Kidney epithelial cell (primary cell): ENCODE measurements at regions not wholly inside any gene's neighbourhood (a gene's known extent, or its start where the extent isn't known, plus 50 kb on each side); places are given as distances from the start of the nearest gene placed in this dataset.
"Not testable (repeated sequence)": the region's sequence is repeated elsewhere in the genome, so short reads cannot be mapped to it uniquely, and the experiment has no call there.

Experiments used
- DNase-seq: peaks from one replicate; pipeline ENCODE4 v3.0.0-alpha.2; 2010; ENCODE audit warnings: low read depth
- H3K27me3 ChIP-seq: 2 replicates; pipeline ENCODE4 v1.6.0; 2011; ENCODE audit warnings: low read length; ENCODE audit not compliant: control insufficient read depth, insufficient read depth
- H3K36me3 ChIP-seq: 2 replicates; pipeline ENCODE4 v1.5.1; 2011; ENCODE audit warnings: low read length; ENCODE audit not compliant: control insufficient read depth, insufficient read depth
- H3K4me3 ChIP-seq: 2 replicates; pipeline ENCODE4 v1.5.1; 2011; ENCODE audit warnings: low read depth, mild to moderate bottlenecking, control low read depth, low read length
- TF ChIP-seq, protein P1 (sequence below): IDR thresholded peaks from 2 replicates; pipeline ENCODE4 v1.5.1; 2011; ENCODE audit warnings: mild to moderate bottlenecking, moderate library complexity, low read length, control low read depth, inconsistent platforms; ENCODE audit not compliant: insufficient read depth, poor library complexity, severe bottlenecking

DNA sequence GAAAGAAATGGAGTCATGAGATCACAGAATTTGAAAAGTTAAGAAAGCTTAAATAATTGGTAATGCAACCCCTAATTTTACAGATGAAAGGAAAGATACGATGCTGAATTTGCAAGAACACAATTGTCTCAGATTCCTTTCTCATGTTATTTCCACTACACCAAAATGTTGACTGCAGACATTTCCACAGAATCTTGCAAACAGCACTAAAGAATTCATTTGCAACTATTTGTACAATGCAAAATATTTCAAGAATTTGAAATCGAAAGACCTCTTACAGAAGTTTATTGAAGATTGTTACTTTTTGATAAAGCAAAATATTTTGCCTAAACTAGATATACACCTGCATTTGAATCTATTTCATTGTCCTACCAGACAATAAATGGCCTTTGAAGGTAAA is 194.1 kb upstream of the KCNMB2 start:
- Histone ChIP-seq H3K27me3 (no peaks in the 10 kb centered on the region), H3K4me3 (no peak overlapping the region), H3K36me3 (no peaks in the 10 kb centered on the region)
- TF ChIP-seq, protein P1, sequence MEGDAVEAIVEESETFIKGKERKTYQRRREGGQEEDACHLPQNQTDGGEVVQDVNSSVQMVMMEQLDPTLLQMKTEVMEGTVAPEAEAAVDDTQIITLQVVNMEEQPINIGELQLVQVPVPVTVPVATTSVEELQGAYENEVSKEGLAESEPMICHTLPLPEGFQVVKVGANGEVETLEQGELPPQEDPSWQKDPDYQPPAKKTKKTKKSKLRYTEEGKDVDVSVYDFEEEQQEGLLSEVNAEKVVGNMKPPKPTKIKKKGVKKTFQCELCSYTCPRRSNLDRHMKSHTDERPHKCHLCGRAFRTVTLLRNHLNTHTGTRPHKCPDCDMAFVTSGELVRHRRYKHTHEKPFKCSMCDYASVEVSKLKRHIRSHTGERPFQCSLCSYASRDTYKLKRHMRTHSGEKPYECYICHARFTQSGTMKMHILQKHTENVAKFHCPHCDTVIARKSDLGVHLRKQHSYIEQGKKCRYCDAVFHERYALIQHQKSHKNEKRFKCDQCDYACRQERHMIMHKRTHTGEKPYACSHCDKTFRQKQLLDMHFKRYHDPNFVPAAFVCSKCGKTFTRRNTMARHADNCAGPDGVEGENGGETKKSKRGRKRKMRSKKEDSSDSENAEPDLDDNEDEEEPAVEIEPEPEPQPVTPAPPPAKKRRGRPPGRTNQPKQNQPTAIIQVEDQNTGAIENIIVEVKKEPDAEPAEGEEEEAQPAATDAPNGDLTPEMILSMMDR = no peak
- DNase-seq = no peak

DNA sequence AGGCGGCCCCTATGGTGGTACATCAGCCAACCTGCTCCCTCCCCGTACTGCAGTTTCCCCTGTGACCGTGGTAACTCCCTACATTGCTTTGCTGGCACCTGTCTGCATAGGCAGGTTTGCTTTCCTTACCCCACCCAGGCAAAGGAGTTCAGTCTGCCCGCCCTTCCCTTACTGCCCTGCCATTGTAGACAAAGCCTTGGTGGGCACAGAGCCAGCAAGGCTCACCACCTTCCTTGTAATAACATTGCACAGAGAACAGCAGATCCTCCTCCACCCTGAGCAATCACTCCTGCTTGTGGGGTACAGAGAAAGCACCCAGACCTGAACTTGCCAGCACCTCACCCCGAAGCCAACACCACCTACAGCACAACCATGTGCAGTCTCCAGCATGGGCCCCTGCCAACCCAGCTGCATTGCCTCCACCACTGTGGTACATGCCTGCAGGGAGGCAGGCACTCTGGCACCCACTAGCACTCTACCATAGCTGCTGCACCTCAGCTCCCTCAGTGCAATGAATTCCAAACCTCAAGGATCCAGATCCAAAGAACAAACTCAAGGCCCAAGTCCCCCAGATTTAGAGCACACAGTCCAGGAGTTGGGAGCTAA is 192.7 kb upstream of the KCNMB2 start:
- no peak for DNase-seq
- Histone ChIP-seq H3K4me3 (no peak overlapping the region), H3K27me3 (no peaks in the 10 kb centered on the region), H3K36me3 (no peaks in the 10 kb centered on the region)
- TF ChIP-seq, protein P1 = no peak

DNA sequence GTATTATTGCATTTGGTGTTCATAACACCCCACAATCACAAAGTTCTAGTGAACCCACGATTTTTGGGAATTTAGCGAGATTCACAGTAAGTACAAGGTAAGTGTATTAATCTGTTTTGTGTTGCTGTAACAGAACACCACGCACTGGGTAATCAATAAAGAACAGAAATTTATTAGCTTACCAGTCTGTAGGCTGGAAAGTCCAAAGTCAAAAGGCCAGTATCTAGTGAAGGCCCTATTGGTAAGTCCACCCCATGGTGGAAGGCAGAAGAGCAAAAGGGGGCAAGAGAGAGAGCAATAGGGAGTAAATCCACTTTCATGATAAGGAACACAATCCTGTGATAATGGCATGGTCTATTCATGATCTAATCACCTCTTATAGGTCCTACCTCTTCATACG is 190.3 kb upstream of the KCNMB2 start:
- H3K4me3 ChIP-seq = no peak overlapping the region
- DNase-seq = no peak
- TF ChIP-seq, protein P1 = no peak
- no peaks in the 10 kb centered on the region for H3K36me3 ChIP-seq
- H3K27me3 ChIP-seq = no peaks in the 10 kb centered on the region

DNA sequence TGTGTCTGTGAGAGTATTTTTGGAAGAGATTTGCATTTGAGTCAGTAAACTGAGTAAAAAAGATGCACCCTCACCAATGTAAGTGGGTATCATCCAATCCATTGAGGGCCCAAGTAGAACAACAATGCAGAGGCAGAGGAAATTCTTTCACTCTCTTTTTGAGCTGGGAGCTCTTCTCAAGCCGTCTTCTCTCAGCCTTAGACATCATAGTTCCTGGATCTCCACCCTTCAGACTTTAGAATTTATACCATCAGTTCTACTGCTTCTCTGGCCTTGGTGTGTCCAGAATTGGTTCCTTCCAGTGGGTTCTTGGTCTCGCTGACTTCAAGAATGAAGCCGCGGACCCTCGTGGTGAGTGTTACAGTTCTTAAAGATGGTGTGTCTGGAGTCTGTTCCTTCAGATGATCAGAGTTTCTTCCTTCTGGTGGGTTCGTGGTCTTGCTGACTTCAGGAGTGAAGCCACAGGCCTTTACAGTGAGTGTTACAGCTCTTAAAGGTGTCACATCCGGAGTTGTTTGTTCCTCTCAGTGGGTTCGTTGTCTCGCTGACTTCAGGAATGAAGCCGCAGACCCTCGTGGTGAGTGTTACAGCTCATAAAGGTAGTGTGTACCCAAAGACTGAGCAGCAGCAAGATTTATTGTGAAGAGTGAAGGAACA is 187.5 kb upstream of the KCNMB2 start:
- H3K4me3 ChIP-seq, H3K36me3 ChIP-seq, H3K27me3 ChIP-seq, DNase-seq: not testable (repeated sequence)

DNA sequence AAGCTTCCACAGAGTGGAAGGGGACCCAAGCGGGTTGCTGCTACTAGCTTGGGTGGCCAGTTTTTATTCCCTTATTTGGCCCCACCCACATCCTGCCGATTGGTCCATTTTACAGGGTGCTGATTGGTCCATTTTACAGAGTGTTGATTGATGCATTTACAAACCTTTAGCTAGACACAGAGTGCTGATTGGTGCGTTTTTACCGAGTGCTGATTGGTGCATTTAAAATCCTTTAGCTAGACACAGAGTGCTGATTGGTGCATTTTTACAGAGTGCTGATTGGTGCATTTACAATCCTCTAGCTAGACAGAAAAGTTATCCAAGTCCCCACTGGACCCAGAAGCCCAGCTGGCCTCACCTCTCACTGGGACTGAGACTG is 187.0 kb upstream of the KCNMB2 start:
- H3K4me3 ChIP-seq, H3K27me3 ChIP-seq, H3K36me3 ChIP-seq, DNase-seq: not testable (repeated sequence)

DNA sequence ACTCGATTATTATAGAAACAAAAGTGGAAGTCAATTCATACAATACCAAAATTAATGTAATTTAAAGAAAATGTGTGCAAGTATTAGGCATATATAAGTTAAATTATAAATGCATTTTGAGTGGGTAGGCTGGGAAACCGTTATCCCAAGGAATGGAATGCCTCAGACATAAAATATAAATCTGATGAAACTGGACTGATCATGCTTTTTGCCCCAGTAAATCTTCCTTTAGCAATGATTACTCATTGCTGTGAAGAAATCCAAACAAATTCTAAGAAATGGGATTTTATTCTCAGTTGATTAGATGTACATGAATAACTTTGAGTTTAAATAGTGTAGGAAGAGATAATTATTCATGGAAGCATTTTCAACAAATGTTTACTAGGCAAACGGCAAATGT is 185.5 kb upstream of the KCNMB2 start:
- Histone ChIP-seq H3K4me3 (no peak overlapping the region), H3K27me3 (no peaks in the 10 kb centered on the region), H3K36me3 (no peaks in the 10 kb centered on the region)
- TF ChIP-seq, protein P1 = no peak
- no peak for DNase-seq
